Transverse colon (tissue), 3 donors: ENCODE measurements at regions not wholly inside any gene's neighbourhood (a gene's known extent, or its start where the extent isn't known, plus 50 kb on each side); places are given as distances from the start of the nearest gene placed in this dataset.

Source experiments
- EP300 ChIP-seq: sonication (generic); formaldehyde crosslinking; IDR thresholded peaks from one replicate; pipeline ENCODE4 v1.6.1; 2017; ENCODE audit warnings: antibody characterized with exemption, low read depth
- POLR2A ChIP-seq: fragments of 450-650 bp; IDR thresholded peaks from one replicate; pipeline ENCODE4 v1.6.1; 2016; ENCODE audit warnings: antibody characterized with exemption, mild to moderate bottlenecking, moderate library complexity
- TF ChIP-seq, protein P1 (sequence below), 5 experiments: fragments of 200-600 bp in 3 of 5; fragments of 450-650 bp in 2 of 5; sonication (generic) in 3 of 5; IDR thresholded peaks; 1 replicate in 2 of 5; 2 replicates in 3 of 5; pipeline ENCODE4 v1.5.1; 2016 to 2017; ENCODE audit warnings: antibody characterized with exemption in 5 of 5, inconsistent platforms in 3 of 5, mild to moderate bottlenecking in 2 of 5, moderate library complexity in 1 of 5

DNA sequence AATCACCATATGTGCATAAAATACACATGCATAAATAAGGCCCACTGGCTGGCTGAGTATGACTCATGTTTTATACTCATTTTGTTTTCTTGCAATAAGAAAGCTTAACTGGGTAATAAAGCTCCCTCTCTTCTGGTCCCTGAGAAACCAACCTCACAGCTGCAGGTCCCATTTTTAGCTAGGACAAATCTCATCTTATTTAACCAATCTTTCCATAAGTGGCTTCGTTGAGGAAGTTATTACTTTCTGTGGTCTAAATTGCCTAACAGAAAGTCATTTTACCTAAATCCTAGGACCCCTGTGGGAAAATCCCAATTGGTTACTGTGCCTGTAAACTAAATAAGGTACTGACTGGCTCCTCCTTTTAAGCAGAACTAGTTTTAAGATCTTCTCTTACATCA, 232.8 kb upstream of the FBXO33 start:
- TF ChIP-seq POLR2A = no peak
- TF ChIP-seq, protein P1, sequence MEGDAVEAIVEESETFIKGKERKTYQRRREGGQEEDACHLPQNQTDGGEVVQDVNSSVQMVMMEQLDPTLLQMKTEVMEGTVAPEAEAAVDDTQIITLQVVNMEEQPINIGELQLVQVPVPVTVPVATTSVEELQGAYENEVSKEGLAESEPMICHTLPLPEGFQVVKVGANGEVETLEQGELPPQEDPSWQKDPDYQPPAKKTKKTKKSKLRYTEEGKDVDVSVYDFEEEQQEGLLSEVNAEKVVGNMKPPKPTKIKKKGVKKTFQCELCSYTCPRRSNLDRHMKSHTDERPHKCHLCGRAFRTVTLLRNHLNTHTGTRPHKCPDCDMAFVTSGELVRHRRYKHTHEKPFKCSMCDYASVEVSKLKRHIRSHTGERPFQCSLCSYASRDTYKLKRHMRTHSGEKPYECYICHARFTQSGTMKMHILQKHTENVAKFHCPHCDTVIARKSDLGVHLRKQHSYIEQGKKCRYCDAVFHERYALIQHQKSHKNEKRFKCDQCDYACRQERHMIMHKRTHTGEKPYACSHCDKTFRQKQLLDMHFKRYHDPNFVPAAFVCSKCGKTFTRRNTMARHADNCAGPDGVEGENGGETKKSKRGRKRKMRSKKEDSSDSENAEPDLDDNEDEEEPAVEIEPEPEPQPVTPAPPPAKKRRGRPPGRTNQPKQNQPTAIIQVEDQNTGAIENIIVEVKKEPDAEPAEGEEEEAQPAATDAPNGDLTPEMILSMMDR (IDR thresholded peaks at IDR 0.05) = no peak
- TF ChIP-seq EP300 = no peak
